Lung microvascular endothelial cell (primary cell): ENCODE measurements at regions not wholly inside any gene's neighbourhood (a gene's known extent, or its start where the extent isn't known, plus 50 kb on each side); places are given as distances from the start of the nearest gene placed in this dataset.
A peak's percentile ranks its signal among the peaks of the same experiment; 100 is the strongest.

Experiments
- DNase-seq, 2 donors: peaks; one replicate each; pipeline versions ENCODE4 v3.0.0 to v3.0.0-alpha.2; 2010; ENCODE audit warnings: low read depth in 2 of 2

GRCh38 chr11:43994196-43994595 lies 51.8 kb downstream of the C11orf96 start:
- no peak for DNase-seq

- no peak for DNase-seq
Observed at GRCh38 chr11:43996318-43996717, 51.5 kb upstream of the ACCSL start.

- peak in 1 of 2 donors; percentile 79 for DNase-seq
Observed at GRCh38 chr11:43997022-43997660, 50.6 kb upstream of the ACCSL start.
